Limb (tissue), 2 donors: ENCODE measurements at regions not wholly inside any gene's neighbourhood (a gene's known extent, or its start where the extent isn't known, plus 50 kb on each side); places are given as distances from the start of the nearest gene placed in this dataset.

ENCODE experiments used
- DNase-seq, 2 donors: peaks; one replicate each; pipeline ENCODE4 v3.0.0-alpha.2; 2016; ENCODE audit errors: extremely low spot score in 2 of 2

- DNase-seq: no peak
Observed at GRCh38 chr10:124217906-124218804, 124.8 kb upstream of the CHST15 start.

- no peak for DNase-seq
Observed at GRCh38 chr10:124217031-124217430, 123.6 kb upstream of the CHST15 start.

GRCh38 chr10:124214610-124215375 lies 121.4 kb upstream of the CHST15 start:
- peak in 1 of 2 donors; percentile 32 for DNase-seq

GRCh38 chr10:124213899-124214510 lies 120.6 kb upstream of the CHST15 start:
- peak in 1 of 2 donors; percentile 31 for DNase-seq

GRCh38 chr10:124213471-124213870 lies 120.1 kb upstream of the CHST15 start:
- peak in 1 of 2 donors; percentile 6 for DNase-seq

- DNase-seq: peak in 1 of 2 donors; percentile 16
Observed at GRCh38 chr10:124212702-124213101, 119.3 kb upstream of the CHST15 start.

- DNase-seq: peak in 1 of 2 donors; percentile 9
Observed at GRCh38 chr10:124211921-124212320, 118.5 kb upstream of the CHST15 start.

- peak in 1 of 2 donors; percentile 10 for DNase-seq
Observed at GRCh38 chr10:124210263-124210662, 116.9 kb upstream of the CHST15 start.

- peak in 1 of 2 donors; percentile 3 for DNase-seq
Observed at GRCh38 chr10:124207391-124207790, 114.0 kb upstream of the CHST15 start.

- peak in 1 of 2 donors; percentile 20 for DNase-seq
Observed at GRCh38 chr10:124206616-124207015, 113.2 kb upstream of the CHST15 start.

- no peak for DNase-seq
Observed at GRCh38 chr10:124205432-124205831, 112.0 kb upstream of the CHST15 start.

- DNase-seq: peak in 1 of 2 donors; percentile 12
Observed at GRCh38 chr10:124204726-124205125, 111.3 kb upstream of the CHST15 start.

- peak in 1 of 2 donors; percentile 11 for DNase-seq
Observed at GRCh38 chr10:124200011-124200410, 106.6 kb upstream of the CHST15 start.

GRCh38 chr10:124198871-124199270 lies 105.5 kb upstream of the CHST15 start:
- DNase-seq: no peak

- DNase-seq: peak in 1 of 2 donors; percentile 24
Observed at GRCh38 chr10:124198125-124198501, 104.7 kb upstream of the CHST15 start.

GRCh38 chr10:124197371-124198124 lies 104.2 kb upstream of the CHST15 start:
- DNase-seq: peak; percentile 44 to 66

GRCh38 chr10:124196659-124197058 lies 103.3 kb upstream of the CHST15 start:
- DNase-seq: peak in 1 of 2 donors; percentile 13

- DNase-seq: peak in 1 of 2 donors; percentile 11
Observed at GRCh38 chr10:124194199-124194824, 100.9 kb upstream of the CHST15 start.

- DNase-seq: peak in 1 of 2 donors; percentile 0
Observed at GRCh38 chr10:124193309-124193696, 99.9 kb upstream of the CHST15 start.

- DNase-seq: peak in 1 of 2 donors; percentile 2
Observed at GRCh38 chr10:124192664-124193308, 99.4 kb upstream of the CHST15 start.
